Uterus (tissue), 2 donors: ENCODE measurements at regions not wholly inside any gene's neighbourhood (a gene's known extent, or its start where the extent isn't known, plus 50 kb on each side); places are given as distances from the start of the nearest gene placed in this dataset.

Experiments used
- POLR2A ChIP-seq, 2 donors: fragments of 450-650 bp; IDR thresholded peaks; one replicate each; pipeline ENCODE4 v1.6.1; 2016; ENCODE audit warnings: antibody characterized with exemption in 2 of 2, mild to moderate bottlenecking in 1 of 2, moderate library complexity in 1 of 2
- TF ChIP-seq, protein P1 (sequence below), 4 experiments: fragments of 200-600 bp in 2 of 4; fragments of 450-650 bp in 2 of 4; sonication (generic) in 2 of 4; IDR thresholded peaks; one replicate each; pipeline ENCODE4 v1.5.1; 2016 to 2019; ENCODE audit warnings: antibody characterized with exemption in 4 of 4, mild to moderate bottlenecking in 2 of 4, moderate library complexity in 1 of 4

DNA sequence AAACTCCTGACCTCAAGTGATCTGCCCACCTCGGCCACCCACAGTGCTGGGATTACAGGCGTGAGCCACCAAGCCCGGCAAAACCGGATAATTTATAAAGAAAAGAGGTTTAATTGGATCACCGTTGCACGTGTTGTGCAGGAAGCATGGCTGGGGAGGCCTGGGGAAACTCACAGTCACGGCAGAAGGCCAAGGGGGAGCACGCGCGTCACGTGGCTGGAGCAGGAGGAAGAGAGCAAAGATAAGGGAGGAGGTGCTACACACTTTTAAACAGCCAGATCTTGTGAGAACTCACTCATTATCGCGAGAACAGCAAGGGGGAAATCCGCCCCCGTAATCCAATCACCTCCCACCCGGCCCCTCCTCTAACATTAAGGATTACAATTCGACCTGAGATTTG is 177.9 kb upstream of the TENM3 start:
- TF ChIP-seq, protein P1, sequence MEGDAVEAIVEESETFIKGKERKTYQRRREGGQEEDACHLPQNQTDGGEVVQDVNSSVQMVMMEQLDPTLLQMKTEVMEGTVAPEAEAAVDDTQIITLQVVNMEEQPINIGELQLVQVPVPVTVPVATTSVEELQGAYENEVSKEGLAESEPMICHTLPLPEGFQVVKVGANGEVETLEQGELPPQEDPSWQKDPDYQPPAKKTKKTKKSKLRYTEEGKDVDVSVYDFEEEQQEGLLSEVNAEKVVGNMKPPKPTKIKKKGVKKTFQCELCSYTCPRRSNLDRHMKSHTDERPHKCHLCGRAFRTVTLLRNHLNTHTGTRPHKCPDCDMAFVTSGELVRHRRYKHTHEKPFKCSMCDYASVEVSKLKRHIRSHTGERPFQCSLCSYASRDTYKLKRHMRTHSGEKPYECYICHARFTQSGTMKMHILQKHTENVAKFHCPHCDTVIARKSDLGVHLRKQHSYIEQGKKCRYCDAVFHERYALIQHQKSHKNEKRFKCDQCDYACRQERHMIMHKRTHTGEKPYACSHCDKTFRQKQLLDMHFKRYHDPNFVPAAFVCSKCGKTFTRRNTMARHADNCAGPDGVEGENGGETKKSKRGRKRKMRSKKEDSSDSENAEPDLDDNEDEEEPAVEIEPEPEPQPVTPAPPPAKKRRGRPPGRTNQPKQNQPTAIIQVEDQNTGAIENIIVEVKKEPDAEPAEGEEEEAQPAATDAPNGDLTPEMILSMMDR (IDR thresholded peaks at IDR 0.05): no peak
- no peak for TF ChIP-seq POLR2A (IDR thresholded peaks at IDR 0.05)
